GM21619 (cell line): ENCODE measurements at regions not wholly inside any gene's neighbourhood (a gene's known extent, or its start where the extent isn't known, plus 50 kb on each side); places are given as distances from the start of the nearest gene placed in this dataset.

ENCODE experiments used
- ATAC-seq: cut with Tn5 transposase; IDR thresholded peaks from one replicate; pipeline ENCODE4 v1.9.1; 2021; ENCODE audit not compliant: unreplicated experiment

DNA sequence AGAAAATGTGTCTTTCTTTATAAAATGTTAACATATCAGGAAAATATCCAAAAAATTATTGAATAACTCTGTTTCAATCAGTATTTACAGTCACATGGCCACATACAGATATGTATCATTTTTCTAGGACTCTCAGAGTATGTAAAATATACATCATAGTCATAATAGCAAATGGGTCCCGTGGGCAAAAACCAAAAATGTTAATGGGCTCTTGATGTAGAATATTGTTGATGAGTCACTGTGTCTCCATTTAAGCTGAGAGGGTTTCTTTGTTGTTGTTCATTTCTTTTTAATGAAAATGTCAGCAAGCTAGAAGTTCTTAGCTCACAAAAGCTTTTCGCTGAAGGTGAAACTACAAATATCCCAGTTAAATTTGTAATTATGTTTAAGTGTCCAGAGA lies 1713.1 kb upstream of the PCDH20 start:
- ATAC-seq = no peak

DNA sequence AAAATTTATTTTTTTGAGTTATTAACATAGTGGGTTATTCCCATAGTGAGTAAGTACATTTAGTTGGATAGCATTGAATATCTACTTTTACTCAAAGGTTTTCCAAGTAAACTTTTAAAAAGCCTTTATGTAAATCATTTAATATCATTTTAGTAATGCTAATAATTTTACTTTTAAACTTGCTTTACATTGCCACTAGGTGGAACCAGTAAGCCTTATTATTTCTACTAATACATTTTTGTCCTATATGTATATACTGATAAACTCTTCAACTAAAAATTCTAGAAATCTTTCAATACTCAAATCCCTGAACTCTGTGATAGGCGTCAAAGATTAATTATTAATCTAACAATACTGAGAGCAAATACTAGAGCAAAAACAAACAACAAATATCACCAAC lies 1709.2 kb upstream of the PCDH20 start:
- no peak for ATAC-seq

DNA sequence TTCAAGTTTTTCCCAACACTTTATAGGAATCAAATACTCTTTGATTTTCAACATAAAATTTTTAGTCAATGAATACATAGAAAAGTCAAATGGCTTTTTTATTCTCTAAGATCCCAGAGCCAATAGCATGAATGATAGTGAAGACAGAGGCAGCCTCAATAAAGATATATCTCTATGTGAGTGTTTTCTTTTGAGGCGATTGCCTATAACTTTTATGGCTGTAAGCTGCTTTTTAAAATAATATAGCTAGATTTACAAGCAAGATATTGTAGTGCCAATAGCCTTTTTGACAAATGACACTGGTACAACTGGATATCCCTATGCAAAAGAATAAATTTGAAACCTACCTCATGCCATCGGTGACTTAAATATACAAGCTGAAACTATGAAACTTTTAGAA lies 1705.2 kb upstream of the PCDH20 start:
- ATAC-seq = no peak

DNA sequence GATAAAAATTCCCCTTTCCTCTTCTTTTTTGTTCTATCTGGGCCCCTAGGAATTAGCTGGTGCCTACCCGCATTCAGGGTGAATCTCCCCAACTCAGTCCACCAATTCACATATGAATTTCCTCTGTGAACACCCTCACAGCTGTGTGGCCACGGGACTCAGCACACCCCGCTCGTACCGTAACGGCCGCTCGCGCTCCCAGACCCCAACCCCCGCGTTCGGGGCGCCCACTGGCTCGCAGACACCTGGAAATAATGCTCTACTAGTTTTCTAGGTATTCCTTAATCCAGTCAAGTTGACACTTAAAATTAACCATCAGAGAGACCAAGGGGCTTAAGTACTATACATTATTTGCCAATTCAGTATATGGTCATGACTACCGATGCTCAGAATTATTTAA lies 1702.1 kb upstream of the PCDH20 start:
- no peak for ATAC-seq

DNA sequence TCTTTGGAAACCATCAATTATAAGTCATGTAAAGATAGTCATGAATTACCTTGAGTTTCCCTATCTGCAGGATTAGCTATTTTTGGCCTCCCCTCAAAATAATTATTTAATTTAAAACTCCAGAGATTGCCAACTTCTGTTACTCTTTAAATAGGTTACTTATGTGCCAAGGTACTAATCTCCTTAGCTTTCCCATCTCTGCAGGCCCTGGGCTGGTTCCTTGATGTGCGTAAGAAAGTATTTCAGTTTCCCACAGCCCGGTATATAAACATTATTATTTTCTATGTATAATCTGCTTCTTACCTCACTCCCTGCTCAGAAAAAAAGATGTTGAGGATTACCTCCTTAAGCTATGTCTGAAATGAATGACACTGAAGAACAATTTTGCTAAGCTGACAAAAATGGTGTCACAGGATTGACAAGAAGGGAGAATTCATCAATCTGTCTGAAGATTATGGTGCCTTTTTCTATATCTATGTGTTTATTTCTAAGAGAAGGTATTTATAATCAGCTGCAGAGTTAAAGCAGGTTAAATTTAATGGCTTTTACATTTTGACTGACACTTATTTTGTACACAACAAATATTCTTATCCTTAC lies 1697.2 kb upstream of the PCDH20 start:
- ATAC-seq = no peak

DNA sequence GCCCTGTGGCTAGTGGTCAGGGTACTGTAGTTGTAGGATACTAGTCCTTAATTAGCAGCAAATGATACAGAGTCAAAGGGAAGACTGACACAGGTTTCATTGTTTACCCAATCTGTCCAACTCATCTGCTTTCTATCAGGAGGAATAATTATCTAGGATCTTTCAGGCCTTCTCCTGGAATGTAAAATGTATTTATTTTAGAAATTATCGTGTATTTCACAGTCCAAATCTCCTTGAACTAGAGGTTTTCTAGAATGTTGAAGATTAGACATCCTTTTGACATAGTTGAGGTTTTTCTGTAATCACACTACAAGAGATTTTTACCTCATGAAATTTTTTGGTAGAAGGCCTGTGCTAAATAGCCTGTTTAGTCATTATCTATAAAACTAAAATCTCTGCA lies 1694.8 kb upstream of the PCDH20 start:
- ATAC-seq = no peak

DNA sequence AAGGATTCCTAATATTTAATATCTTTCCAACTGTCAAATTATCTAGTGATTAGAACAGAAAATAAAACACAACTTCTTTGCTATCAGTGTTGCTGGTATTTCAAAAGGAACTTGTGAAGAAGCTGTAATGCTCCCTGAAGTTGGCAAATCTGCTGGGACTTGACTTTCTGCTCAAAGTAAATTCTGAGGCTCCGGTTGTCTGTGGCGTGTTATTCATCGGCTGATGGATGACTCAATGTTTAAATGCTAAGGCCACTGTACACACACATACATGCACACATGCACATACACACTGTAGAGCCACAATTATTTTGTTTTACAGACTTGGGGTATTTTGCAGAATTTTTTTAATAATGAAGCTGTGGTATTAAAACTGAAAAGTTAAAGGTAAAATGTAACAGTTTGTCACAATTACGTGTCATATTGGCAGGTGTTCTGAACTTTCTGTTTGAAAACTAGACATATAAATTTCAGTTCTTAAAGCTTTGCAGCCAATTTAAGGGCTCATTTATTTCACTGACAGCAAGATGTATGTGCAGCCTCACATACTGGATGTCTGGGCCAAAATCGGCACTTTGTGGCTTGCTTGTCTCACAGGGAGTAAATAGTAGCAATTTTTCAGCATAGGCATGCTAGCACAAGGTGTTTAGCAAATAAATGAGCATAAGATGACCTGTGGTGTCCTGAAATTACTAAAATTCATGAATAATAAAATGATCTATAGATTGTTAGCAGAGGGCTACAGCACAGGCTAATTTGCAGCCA lies 1691.7 kb upstream of the PCDH20 start:
- ATAC-seq = no peak

DNA sequence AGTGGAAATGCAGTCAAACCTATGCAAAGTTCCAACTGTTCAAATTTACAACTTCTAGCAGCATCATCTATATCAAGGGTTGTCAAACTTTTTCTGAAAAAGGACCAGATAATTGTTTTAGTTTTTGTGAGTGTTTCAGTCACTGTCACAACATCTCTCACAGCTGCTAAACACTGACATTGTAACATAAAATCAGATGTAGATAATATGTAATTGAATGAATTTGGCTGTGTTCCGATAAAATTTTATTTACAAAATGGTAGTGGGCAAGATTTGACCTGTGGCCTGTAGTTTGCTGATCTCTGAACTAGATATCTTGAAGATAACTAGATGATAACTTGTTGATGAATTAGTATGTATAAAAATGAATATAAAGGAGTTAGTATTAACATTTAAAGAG lies 1679.1 kb upstream of the PCDH20 start:
- no peak for ATAC-seq

DNA sequence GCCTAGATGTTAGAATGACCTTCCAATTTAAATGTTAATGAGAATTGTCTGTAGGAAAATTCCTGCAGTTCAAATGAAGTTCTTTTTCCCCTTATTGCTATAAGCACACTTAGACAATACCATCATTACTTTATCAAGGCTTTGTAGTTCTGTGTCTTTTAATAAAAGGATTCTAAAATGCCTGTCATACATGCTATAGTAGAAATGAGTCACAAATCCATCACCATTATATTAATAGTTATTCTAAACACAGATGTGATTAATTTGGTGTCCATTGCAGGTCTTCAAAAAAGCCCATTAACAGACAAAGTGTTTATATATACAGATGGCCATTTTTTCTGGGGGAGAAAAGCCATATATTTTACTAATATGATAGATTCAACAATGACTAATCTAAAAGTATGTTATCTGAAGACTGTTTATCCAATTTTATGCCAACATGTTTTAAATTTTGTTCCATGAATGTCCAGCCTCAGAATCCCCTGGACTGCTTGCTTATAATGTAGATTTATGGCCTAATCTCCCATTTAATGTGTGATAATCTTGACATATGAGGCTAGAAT lies 1678.3 kb upstream of the PCDH20 start:
- no peak for ATAC-seq

DNA sequence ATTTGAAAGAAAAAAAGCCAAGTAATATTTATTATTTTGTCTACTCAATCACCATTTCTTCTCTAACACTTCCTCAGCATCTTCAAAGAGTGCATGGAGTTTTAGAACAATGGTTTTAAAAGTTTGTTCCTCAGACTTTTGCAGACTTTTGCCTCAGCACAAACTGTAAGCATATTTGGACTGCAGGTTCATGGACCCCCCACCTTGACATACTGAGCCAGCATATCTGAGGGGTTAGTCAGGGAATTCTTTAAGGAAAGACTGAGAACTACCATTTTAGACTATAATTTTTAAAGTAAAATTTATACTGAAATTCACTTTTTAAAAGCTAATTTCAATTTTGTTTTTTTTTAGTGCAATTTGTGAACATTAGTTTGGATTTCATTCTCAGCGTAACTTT lies 1676.8 kb upstream of the PCDH20 start:
- ATAC-seq = no peak

DNA sequence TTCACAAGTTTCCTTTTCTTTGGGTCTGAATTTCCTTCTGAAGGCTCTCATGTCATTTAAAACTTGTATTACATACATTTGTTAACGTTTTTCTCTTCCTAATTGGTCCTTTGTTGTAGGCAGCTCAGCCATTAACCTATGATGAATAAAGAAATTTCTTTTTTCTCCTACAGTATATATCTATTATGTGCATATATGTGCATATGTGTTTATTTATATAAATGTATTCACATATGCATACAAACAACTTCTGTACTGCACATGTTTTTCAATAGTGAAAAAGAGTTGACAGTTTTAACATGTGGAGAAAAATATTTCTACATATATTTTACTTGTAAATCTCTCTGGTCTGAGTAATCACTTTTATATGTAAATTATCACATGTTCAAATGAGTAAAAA lies 1674.9 kb upstream of the PCDH20 start:
- no peak for ATAC-seq

DNA sequence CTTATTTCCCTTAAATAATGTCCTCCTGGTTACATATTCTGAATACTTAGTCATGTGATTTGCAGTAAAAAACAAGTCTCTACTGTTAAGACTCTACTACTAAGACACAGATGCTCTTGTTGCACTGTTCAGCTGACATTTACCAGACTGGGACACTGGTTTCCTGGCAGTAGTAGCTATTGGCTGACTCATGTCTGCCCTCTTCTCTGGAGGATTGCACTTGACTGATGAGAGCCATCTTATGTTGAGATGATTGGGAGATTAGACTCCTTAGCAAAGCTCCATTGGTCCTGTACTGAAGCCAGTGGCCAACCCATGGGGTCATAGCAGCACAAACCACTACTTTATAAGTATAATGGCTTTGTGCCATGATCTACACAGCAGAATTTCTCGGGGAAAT lies 1672.6 kb upstream of the PCDH20 start:
- ATAC-seq = no peak

DNA sequence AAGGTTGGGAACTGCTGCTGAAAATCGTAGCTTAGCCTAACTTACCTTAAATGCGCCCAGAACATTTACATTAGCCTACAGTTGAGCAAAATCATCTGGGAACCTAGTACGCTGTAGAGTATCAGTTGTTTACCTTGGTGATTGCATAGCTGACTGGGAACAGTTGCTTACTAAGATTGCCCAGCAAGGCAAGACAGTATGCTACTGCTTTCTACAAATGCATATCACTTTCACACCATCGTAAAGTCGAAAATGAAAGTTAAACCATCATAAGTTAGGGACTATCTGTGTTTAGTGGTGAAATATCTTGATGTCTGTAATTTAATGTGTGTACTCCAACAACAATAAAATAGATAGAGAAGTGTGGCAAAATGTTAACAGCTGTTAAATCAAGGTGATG lies 1670.6 kb upstream of the PCDH20 start:
- no peak for ATAC-seq

DNA sequence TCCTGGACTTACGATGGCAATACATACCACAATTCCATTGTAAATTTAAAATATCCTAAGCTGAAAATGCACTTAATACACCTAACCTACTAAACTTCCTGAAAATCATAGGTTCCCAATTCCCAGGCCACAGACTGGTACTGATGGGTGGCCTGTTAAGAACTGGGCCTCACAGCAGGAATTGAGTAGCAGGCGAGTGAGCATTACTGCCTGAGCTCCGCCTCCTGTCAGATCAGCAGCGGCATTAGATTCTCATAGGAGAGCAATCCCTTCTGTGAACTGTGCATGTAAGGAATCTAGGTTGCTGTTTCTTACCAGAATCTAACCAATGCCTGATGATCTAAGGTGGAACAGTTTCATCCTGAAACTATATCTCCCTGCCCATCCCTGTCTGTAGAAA lies 1670.2 kb upstream of the PCDH20 start:
- no peak for ATAC-seq

DNA sequence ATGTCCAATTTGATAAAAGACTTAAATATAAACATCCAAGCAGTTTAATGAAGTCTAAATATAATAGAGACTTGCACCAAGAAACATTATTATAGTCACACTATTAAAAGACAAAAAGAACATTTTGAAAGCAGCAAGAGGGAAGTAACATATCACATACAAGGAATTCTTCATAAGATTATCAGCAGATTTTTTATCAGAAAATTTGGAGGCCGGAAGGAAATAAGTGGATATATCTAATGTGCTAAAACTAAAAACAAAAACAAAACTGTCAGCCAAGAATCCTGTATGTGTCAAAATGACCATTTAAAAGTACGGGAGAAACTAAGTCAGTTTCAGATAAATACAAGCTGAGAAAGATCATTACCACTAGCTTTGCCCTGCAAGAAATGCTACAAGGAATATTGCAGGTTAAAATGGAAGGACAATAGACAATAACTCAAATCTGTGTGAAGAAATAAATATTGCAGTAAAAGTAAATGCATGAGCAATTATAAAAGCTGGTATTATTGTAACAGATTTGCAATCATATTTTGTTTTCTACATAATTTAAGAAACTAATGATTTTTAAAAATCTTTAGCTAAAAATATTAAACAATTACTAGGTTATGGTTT lies 1665.9 kb upstream of the PCDH20 start:
- no peak for ATAC-seq

DNA sequence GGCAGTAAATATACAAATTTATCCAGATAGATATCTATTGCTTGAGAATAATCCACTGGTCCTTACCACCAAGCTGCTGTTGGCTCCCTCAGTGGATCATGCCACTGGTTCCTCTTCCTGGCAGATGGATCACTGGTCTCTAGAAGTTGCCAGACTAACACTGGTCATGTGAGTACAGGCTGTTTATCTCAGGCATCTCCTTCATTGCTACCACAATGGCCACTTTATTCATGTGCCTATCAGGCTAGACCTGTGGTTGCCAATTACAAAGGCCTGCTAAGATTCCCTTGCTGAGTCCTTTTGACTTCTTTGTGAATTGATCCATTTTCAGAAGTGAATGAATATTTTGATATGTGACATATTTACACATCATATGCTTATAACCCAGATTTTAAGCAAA lies 1659.5 kb upstream of the PCDH20 start:
- no peak for ATAC-seq

DNA sequence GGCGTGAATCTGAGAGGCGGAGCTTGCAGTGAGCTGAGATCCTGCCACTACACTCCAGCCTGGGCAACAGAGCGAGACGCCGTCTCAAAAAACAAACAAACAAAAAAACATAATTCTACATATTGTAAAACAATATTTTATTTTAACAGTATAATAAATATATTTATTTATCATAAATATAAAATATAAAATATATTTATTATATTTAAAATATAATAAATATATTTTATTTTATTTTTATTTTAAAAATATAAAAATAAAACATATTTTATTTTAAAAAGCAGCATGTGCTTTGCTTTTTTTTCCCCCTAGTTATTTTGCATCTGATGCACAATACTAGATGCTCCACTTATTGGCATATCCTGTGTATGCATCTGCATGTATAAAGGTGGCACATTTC lies 1634.6 kb upstream of the PCDH20 start:
- ATAC-seq = no peak

DNA sequence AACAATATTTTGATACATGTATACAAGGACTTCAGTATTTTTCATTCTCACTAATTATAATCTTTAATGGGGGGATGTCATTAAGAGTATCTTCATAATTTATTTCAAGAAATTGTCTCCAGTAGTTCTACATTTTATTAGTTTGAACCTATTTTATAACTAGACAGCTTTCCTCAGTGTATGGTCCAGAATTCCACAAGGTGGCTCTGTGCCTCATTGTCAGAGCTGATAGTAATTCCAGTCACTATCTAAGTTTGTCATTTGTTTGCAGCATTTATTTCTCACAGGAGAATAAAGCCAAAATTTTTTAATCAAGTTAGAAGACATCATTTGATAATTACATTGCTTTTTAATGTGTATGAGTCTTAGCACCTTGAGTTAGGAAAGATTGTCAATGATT lies 1633.0 kb upstream of the PCDH20 start:
- no peak for ATAC-seq

DNA sequence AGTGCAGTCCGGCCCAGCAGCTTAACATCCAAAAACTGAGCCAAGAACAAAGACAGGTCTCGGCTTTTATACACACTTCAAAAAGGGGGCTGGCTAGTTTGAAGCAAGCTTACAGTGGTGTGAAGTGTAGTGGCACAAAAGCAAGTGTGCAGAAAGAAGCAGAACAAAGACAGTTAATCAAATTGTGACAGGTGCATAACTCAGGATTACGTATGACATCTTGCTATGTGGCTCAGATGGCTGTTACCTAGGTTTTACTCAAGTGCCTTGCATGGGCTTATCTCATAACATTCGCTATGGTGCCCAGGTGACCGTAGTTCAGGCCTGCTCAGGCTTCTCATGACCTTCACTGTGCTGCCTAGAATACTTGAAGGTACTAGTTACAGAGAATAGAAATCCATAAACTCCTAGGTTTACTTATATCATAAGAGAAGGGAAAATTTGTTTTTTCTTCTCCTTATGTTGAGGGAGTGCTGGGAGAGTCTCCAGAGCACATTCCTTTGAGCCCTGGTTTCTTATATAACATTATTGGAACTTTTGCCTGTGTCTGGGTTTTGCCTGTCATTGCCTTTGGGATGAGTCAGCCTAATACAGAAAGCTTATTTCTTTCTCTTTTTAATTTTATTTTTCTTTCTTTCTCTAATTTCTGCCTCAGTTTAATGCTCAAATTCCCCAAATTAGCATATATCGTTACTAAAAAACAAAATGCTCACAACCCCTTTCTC lies 1629.1 kb upstream of the PCDH20 start:
- no peak for ATAC-seq

DNA sequence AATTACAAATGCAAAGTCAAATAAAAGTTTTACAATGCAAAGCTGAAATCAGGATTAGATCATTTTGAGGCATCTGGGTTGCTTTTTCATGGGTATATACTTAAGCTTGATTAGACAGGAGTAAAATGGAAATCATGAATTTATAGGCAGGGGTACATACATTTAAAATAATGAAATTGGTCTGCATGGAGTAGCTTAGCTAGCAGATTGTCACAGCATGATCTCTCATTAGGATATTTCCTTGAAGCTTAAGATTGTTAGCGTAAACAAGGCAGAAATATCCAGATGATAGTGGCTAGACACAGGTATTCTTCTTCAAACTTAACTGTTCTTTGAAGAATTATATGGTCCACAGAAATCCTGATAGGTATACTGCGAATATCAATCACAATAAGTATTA lies 1627.0 kb upstream of the PCDH20 start:
- no peak for ATAC-seq

DNA sequence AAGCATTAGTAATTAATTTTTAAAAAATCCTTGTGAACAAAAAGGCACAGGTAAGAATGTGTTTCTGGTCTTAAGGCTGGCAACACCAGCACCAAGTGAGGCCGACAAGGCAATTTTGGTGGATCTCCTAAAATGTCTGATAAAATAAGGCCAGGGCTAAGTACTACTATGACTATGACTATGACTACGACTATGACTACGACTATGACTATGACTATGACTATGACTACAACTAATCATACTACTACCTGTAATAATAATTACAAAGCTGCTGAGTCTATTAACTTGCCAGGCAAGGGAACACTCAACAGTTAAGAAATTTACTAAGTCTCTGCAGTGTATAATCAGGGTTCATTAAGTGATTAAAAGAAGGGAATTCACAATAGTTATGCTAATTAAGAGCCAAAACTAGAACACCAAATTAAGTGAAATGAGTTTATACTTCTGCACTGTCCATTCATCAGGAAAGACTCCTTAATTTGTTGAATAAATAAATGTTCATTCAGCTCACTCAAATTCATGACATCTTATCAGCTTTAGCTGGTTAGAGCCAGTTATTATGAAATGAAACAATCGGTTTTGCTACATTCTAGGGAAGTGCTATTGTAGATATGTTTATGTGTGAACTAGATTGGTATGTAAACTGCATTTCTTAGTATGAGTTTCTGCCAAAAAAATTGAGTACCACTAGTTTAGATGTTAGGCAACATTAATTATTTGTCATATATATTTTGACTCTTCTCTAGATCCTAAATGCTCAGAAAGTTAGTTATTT lies 1626.2 kb upstream of the PCDH20 start:
- ATAC-seq = no peak
